Stomach (tissue), 8 donors: ENCODE measurements at regions not wholly inside any gene's neighbourhood (a gene's known extent, or its start where the extent isn't known, plus 50 kb on each side); places are given as distances from the start of the nearest gene placed in this dataset.

Experiments
- DNase-seq, 2 donors: peaks; one replicate each; pipeline versions ENCODE4 v3.0.0 to v3.0.0-alpha.2; 2013 to 2019
- H3K27ac ChIP-seq, 5 donors: fragments of 200-600 bp in 4 of 5; sonication (generic) in 4 of 5; one replicate each; pipeline ENCODE4 v1.5.1; 2013 to 2019; ENCODE audit warnings: mild to moderate bottlenecking in 1 of 5, moderate library complexity in 1 of 5
- H3K27me3 ChIP-seq, 3 donors: fragments of 200-600 bp; sonication (generic); one replicate each; pipeline ENCODE4 v1.5.1; 2017 to 2019; ENCODE audit warnings: mixed run types in 1 of 3
- H3K36me3 ChIP-seq, 4 donors: fragments of 200-600 bp; sonication (generic); 1 replicate in 3 of 4; 2 replicates in 1 of 4; pipeline ENCODE4 v1.5.1; 2016 to 2019
- H3K4me1 ChIP-seq, 4 donors: fragments of 200-600 bp; sonication (generic); one replicate each; pipeline ENCODE4 v1.5.1; 2016 to 2019
- H3K4me3 ChIP-seq, 4 donors: fragments of 200-600 bp; sonication (generic) in 3 of 4; one replicate each; pipeline ENCODE4 v1.5.1; 2016 to 2019; ENCODE audit warnings: mild to moderate bottlenecking in 1 of 4
- H3K9me3 ChIP-seq, 4 donors: fragments of 200-600 bp; sonication (generic); one replicate each; pipeline ENCODE4 v1.5.1; 2016 to 2019
- EP300 ChIP-seq: sonication (generic); formaldehyde crosslinking; IDR thresholded peaks from one replicate; pipeline ENCODE4 v1.6.1; 2017; ENCODE audit warnings: antibody characterized with exemption
- POLR2A ChIP-seq, 4 donors: fragments of 450-650 bp; IDR thresholded peaks; one replicate each; pipeline ENCODE4 v1.6.1; 2016; ENCODE audit warnings: antibody characterized with exemption in 4 of 4, control low read depth in 2 of 4, mild to moderate bottlenecking in 1 of 4, moderate library complexity in 1 of 4
- POLR2AphosphoS5 ChIP-seq, 3 donors: sonication (generic); formaldehyde crosslinking; IDR thresholded peaks; one replicate each; pipeline ENCODE4 v1.6.1; 2016; ENCODE audit warnings: antibody characterized with exemption in 3 of 3
- WGBS, 5 donors: extraction: QIAGEN DNeasy Blood & Tissue Kit in 3 of 5; methylation state at CpG; one replicate each; pipeline versions ENCODE4 v1.1.5 to v1.1.7; 2013 to 2018; 5-methylcytosine and 5-hydroxymethylcytosine counted together
- intact Hi-C: fragments of 100-400 bp; cut with DNase I; formaldehyde crosslinking; loops from one replicate; pipeline ENCODE4 v1.15.1; 2023; ENCODE audit warnings: low total_unique reads
- TF ChIP-seq, protein P1 (sequence below), 7 experiments: fragments of 450-650 bp in 4 of 7; fragments of 200-600 bp in 3 of 7; sonication (generic) in 3 of 7; IDR thresholded peaks; one replicate each; pipeline ENCODE4 v1.5.1; 2016 to 2019; ENCODE audit warnings: antibody characterized with exemption in 7 of 7, control low read depth in 2 of 7, mild to moderate bottlenecking in 1 of 7
- donor health status: healthy with polysubstance abuse.
- donor health status: Bipolar disorder and iron deficiency.
- donor health status: healthy.

- peaks cover 9 to 72% (median 32%) of the 10 kb centered on the region in 4 donors for H3K4me1 ChIP-seq
- DNase-seq = no peak
- intact Hi-C loops = no loop called here
- WGBS, 5 donors = 78 to 94% (median 86%) methylated on average over 7 of the region's 7 CpGs
- peaks cover 4 to 22% (median 17%) of the 10 kb centered on the region in 4 donors for H3K36me3 ChIP-seq
- no peaks in the 10 kb centered on the region for H3K9me3 ChIP-seq
- TF ChIP-seq POLR2AphosphoS5 (IDR thresholded peaks at IDR 0.05) = no peak
- TF ChIP-seq, protein P1, sequence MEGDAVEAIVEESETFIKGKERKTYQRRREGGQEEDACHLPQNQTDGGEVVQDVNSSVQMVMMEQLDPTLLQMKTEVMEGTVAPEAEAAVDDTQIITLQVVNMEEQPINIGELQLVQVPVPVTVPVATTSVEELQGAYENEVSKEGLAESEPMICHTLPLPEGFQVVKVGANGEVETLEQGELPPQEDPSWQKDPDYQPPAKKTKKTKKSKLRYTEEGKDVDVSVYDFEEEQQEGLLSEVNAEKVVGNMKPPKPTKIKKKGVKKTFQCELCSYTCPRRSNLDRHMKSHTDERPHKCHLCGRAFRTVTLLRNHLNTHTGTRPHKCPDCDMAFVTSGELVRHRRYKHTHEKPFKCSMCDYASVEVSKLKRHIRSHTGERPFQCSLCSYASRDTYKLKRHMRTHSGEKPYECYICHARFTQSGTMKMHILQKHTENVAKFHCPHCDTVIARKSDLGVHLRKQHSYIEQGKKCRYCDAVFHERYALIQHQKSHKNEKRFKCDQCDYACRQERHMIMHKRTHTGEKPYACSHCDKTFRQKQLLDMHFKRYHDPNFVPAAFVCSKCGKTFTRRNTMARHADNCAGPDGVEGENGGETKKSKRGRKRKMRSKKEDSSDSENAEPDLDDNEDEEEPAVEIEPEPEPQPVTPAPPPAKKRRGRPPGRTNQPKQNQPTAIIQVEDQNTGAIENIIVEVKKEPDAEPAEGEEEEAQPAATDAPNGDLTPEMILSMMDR (IDR thresholded peaks at IDR 0.05) = no peak
- no peak for TF ChIP-seq POLR2A (IDR thresholded peaks at IDR 0.05)
- TF ChIP-seq EP300 = no peak
- H3K27me3 ChIP-seq = no peaks in the 10 kb centered on the region
- peak overlapping the region in 3 of 5 donors; percentile 9 to 21 (median 14) for H3K27ac ChIP-seq
- H3K4me3 ChIP-seq = no peak overlapping the region
Measured at GRCh38 chr7:130936202-130936931, 202.4 kb upstream of the KLF14 start.

DNA sequence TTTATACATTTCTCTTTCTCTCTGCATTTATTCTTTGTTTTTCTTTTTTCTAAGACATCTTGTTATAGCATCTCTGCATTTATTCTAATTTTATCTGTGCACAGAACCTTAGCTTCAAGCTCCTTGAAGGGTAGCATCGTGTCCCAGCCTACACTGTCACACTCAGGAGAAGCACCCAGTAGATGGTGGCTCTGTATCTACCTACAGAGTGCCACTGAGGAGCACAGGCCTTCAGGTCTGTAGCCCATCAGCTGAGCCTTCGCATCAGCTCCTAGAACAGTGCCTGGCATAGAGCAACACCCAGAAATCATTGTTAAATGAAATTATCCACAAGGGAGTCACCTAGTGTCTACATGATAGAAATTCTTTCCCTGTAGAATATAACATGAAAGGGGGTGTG, 203.0 kb upstream of the KLF14 start:
- Histone ChIP-seq H3K4me3 (no peak overlapping the region), H3K4me1 (peaks cover 14 to 73% (median 33%) of the 10 kb centered on the region in 4 donors), H3K9me3 (no peaks in the 10 kb centered on the region), H3K27me3 (no peaks in the 10 kb centered on the region), H3K36me3 (peaks cover 4 to 22% (median 17%) of the 10 kb centered on the region in 4 donors), H3K27ac (peak overlapping the region in 1 of 5 donors; percentile 21)
- intact Hi-C loops = no loop called here
- WGBS, 5 donors = 92 to 97% (median 95%) methylated on average over 2 of the region's 2 CpGs
- TF ChIP-seq POLR2AphosphoS5 (IDR thresholded peaks at IDR 0.05) (no peak), POLR2A (IDR thresholded peaks at IDR 0.05) (no peak), EP300 (no peak)
- TF ChIP-seq, protein P1 (IDR thresholded peaks at IDR 0.05) = no peak
- DNase-seq = no peak

GRCh38 chr7:130937830-130938229, 203.8 kb upstream of the KLF14 start:
- DNase-seq = no peak
- H3K4me3 ChIP-seq = no peak overlapping the region
- intact Hi-C loops = no loop called here
- H3K27me3 ChIP-seq = no peaks in the 10 kb centered on the region
- H3K27ac ChIP-seq = peak overlapping the region in 4 of 5 donors; percentile 12 to 93 (median 60)
- H3K4me1 ChIP-seq = peaks cover 22 to 78% (median 41%) of the 10 kb centered on the region in 4 donors
- no peaks in the 10 kb centered on the region for H3K9me3 ChIP-seq
- no peak for TF ChIP-seq POLR2A (IDR thresholded peaks at IDR 0.05)
- no peak for TF ChIP-seq POLR2AphosphoS5 (IDR thresholded peaks at IDR 0.05)
- TF ChIP-seq, protein P1 (IDR thresholded peaks at IDR 0.05) = no peak
- no peak for TF ChIP-seq EP300
- 90 to 94% (median 92%) methylated on average over 3 of the region's 3 CpGs for WGBS, 5 donors
- H3K36me3 ChIP-seq = peaks cover 3 to 19% (median 17%) of the 10 kb centered on the region in 4 donors

GRCh38 chr7:130938661-130939060, 204.7 kb upstream of the KLF14 start:
- Histone ChIP-seq H3K27me3 (no peaks in the 10 kb centered on the region), H3K4me3 (no peak overlapping the region), H3K36me3 (peaks cover 0 to 17% (median 15%) of the 10 kb centered on the region in 4 donors), H3K27ac (peak overlapping the region in 4 of 5 donors; percentile 80 to 93 (median 84)), H3K4me1 (peaks cover 25 to 82% (median 48%) of the 10 kb centered on the region in 4 donors), H3K9me3 (no peaks in the 10 kb centered on the region)
- intact Hi-C loops = no loop called here
- DNase-seq = no peak
- 49 to 60% (median 56%) methylated on average over 4 of the region's 4 CpGs for WGBS, 5 donors
- TF ChIP-seq POLR2A (IDR thresholded peaks at IDR 0.05) (no peak), EP300 (no peak), POLR2AphosphoS5 (IDR thresholded peaks at IDR 0.05) (no peak)
- TF ChIP-seq, protein P1 (IDR thresholded peaks at IDR 0.05) = no peak
